Endodermal cell (in vitro differentiated cells): ENCODE measurements at regions not wholly inside any gene's neighbourhood (a gene's known extent, or its start where the extent isn't known, plus 50 kb on each side); places are given as distances from the start of the nearest gene placed in this dataset.
"Not testable (repeated sequence)": the region's sequence is repeated elsewhere in the genome, so short reads cannot be mapped to it uniquely, and the experiment has no call there.

Experiments used
- DNase-seq: peaks from one replicate; pipeline ENCODE4 v3.0.0-alpha.2; 2017
- H3K27ac ChIP-seq: 2 replicates; pipeline ENCODE4 v1.5.1; 2013; ENCODE audit warnings: mild to moderate bottlenecking, low read depth, low read length, moderate library complexity
- H3K27me3 ChIP-seq: 2 replicates; pipeline ENCODE4 v1.6.1; 2013; ENCODE audit warnings: mild to moderate bottlenecking, low read length, moderate library complexity; ENCODE audit not compliant: insufficient read depth, control insufficient read depth, poor library complexity, severe bottlenecking
- H3K36me3 ChIP-seq: 2 replicates; pipeline ENCODE4 v1.7.0; 2013; ENCODE audit warnings: mild to moderate bottlenecking, low read length, moderate library complexity; ENCODE audit not compliant: control insufficient read depth, insufficient read depth
- H3K4me1 ChIP-seq: one replicate; pipeline ENCODE4 v1.7.0; 2013; ENCODE audit warnings: low read length; ENCODE audit not compliant: control insufficient read depth, insufficient read depth
- H3K4me3 ChIP-seq: 2 replicates; pipeline ENCODE4 v1.5.1; 2013; ENCODE audit warnings: mild to moderate bottlenecking, low read length, moderate library complexity
- H3K9ac ChIP-seq: 2 replicates; pipeline ENCODE4 v1.6.1; 2013; ENCODE audit warnings: mild to moderate bottlenecking, low read length, moderate library complexity; ENCODE audit not compliant: poor library complexity, severe bottlenecking; ENCODE audit errors: extremely low read depth
- H3K9me3 ChIP-seq: 2 replicates; pipeline ENCODE4 v1.6.1; 2013; ENCODE audit warnings: mild to moderate bottlenecking, low read length, moderate library complexity; ENCODE audit not compliant: control insufficient read depth
- H3K27ac Mint-ChIP-seq: 2 replicates; pipeline ENCODE4 v1.8.0; 2020; ENCODE audit warnings: mixed read lengths
- H3K27me3 Mint-ChIP-seq: 2 replicates; pipeline ENCODE4 v1.8.0; 2021; ENCODE audit warnings: mild to moderate bottlenecking, mixed read lengths; ENCODE audit not compliant: insufficient read depth
- H3K36me3 Mint-ChIP-seq: 2 replicates; pipeline ENCODE4 v1.8.0; 2020; ENCODE audit warnings: low read depth, mixed read lengths
- H3K4me1 Mint-ChIP-seq: 2 replicates; pipeline ENCODE4 v1.8.0; 2020; ENCODE audit warnings: mixed read lengths
- H3K4me3 Mint-ChIP-seq: 2 replicates; pipeline ENCODE4 v1.8.0; 2020; ENCODE audit warnings: mild to moderate bottlenecking, moderate library complexity, mixed read lengths
- H3K9me3 Mint-ChIP-seq: 2 replicates; pipeline ENCODE4 v1.8.0; 2020; ENCODE audit warnings: mild to moderate bottlenecking, mixed read lengths
- CTCF ChIP-seq: fragments of 200-600 bp; sonication (generic); conservative IDR thresholded peaks from 2 replicates; pipeline ENCODE4 v1.5.0; 2021; ENCODE audit warnings: antibody characterized with exemption, mild to moderate bottlenecking
- WGBS, 2 experiments: methylation state at CpG; one replicate each; pipeline versions ENCODE4 v1.1.5 to v1.1.7; 2013; ENCODE audit warnings: missing lambda C conversion rate in 2 of 2, mixed read lengths in 1 of 2; ENCODE audit not compliant: insufficient coverage in 1 of 2, insufficient read length in 1 of 2; 5-methylcytosine and 5-hydroxymethylcytosine counted together

GRCh38 chr19:13681509-13681908, 82.8 kb upstream of the MRI1 start:
- H3K9me3 ChIP-seq: peaks cover 23% of the 10 kb centered on the region
- no peaks in the 10 kb centered on the region for H3K36me3 ChIP-seq
- WGBS, 2 experiments: 90% methylated on average over 1 to 3 of the region's 3 CpGs
- no peak for DNase-seq
- no peak for TF ChIP-seq CTCF
- H3K4me3 ChIP-seq: no peak overlapping the region
- H3K9me3 Mint-ChIP-seq: peaks cover 29% of the 10 kb centered on the region
- H3K27ac Mint-ChIP-seq: no peak overlapping the region
- no peaks in the 10 kb centered on the region for H3K4me1 Mint-ChIP-seq
- H3K9ac ChIP-seq: no peak overlapping the region
- peaks cover 21% of the 10 kb centered on the region for H3K27me3 Mint-ChIP-seq
- no peak overlapping the region for H3K4me3 Mint-ChIP-seq
- no peaks in the 10 kb centered on the region for H3K36me3 Mint-ChIP-seq
- no peaks in the 10 kb centered on the region for H3K4me1 ChIP-seq
- no peak overlapping the region for H3K27ac ChIP-seq
- H3K27me3 ChIP-seq: no peaks in the 10 kb centered on the region

DNA sequence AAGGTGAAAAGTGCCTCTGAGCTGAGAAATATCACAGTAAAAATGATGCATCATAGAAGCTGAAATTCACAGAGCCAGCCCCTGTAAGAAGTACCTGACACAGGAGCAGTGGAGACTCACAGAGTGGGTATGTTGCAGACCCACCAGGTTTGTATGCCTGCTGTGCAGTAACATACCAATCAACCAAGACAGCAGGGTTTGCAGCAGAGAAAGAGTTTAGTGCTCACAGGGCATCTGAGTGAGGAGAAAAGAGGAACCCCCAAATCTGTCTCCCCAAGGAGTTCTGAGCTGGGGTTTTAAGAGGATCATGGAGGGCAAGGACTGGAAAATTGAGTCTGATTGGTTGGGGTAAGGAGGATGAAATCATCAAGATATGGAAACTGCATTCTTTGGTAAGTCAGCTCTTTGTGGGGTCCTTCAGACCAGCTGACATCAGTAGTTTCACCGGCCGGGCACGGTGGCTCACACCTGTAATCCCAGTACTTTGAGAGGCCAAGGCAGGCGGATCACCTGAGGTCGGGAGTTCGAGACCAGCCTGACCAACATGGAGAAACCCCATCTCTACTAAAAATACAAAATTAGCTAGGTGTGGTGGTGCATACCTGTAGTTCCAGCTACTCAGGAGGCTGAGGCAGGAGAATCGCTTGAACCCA, 83.5 kb upstream of the MRI1 start:
- not testable (repeated sequence) for H3K9ac ChIP-seq, DNase-seq, H3K27ac ChIP-seq, H3K36me3 Mint-ChIP-seq, H3K4me3 Mint-ChIP-seq, H3K27me3 ChIP-seq, H3K27ac Mint-ChIP-seq, H3K4me1 ChIP-seq, H3K36me3 ChIP-seq, H3K4me1 Mint-ChIP-seq, H3K4me3 ChIP-seq
- Mint-ChIP-seq H3K9me3 (peaks cover 29% of the 10 kb centered on the region), H3K27me3 (peaks cover 24% of the 10 kb centered on the region)
- 85% methylated on average over 3 of the region's 7 CpGs; no CpG with 5 or more reads in 1 of the 2 experiments for WGBS, 2 experiments
- peaks cover 23% of the 10 kb centered on the region for H3K9me3 ChIP-seq

DNA sequence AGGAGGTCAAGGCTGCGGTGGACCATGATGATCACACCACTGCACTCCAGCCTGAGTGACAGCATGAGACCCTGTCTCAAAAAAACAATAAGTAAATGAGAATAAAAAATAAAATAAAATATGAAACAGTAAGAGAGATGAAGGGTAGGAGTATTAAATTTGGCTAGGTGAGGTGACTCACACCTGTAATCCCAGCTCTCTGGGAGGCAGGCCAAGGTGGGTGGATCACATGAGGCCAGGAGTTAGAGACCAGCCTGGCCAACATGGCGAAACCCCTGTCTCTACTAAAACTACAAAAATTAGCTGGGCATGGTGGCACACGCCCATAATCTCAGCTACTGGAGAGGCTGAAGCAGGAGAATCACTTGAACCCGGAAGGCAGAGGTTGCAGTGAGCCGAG, 87.4 kb upstream of the MRI1 start:
- not testable (repeated sequence) for H3K4me1 Mint-ChIP-seq, H3K4me3 Mint-ChIP-seq, H3K4me3 ChIP-seq, H3K9ac ChIP-seq, H3K27ac ChIP-seq, H3K27ac Mint-ChIP-seq, H3K36me3 Mint-ChIP-seq, DNase-seq, H3K27me3 ChIP-seq, H3K36me3 ChIP-seq, H3K4me1 ChIP-seq
- peaks cover 29% of the 10 kb centered on the region for H3K9me3 ChIP-seq
- H3K27me3 Mint-ChIP-seq: peaks cover 27% of the 10 kb centered on the region
- peaks cover 35% of the 10 kb centered on the region for H3K9me3 Mint-ChIP-seq
- 87 to 90% methylated on average over 4 to 5 of the region's 5 CpGs for WGBS, 2 experiments

- H3K9me3 ChIP-seq, H3K9me3 Mint-ChIP-seq, H3K4me3 Mint-ChIP-seq, H3K27ac ChIP-seq, DNase-seq, H3K9ac ChIP-seq, H3K4me1 Mint-ChIP-seq, H3K36me3 Mint-ChIP-seq, H3K4me1 ChIP-seq, H3K27me3 ChIP-seq, H3K27ac Mint-ChIP-seq, H3K36me3 ChIP-seq: not testable (repeated sequence)
- 78 to 89% methylated on average over 5 to 7 of the region's 7 CpGs for WGBS, 2 experiments
- peaks cover 21% of the 10 kb centered on the region for H3K27me3 Mint-ChIP-seq
- H3K4me3 ChIP-seq: peak overlapping the region; percentile 11
These were observed 91.7 kb upstream of the MRI1 start for GRCh38 chr19:13672480-13673175.
